Activated naive CD4-positive, alpha-beta T cell treated with anti-CD3 and anti-CD28 coated beads for 36 hours (primary cell): ENCODE measurements at regions not wholly inside any gene's neighbourhood (a gene's known extent, or its start where the extent isn't known, plus 50 kb on each side); places are given as distances from the start of the nearest gene placed in this dataset.
"Not testable (repeated sequence)": the region's sequence is repeated elsewhere in the genome, so short reads cannot be mapped to it uniquely, and the experiment has no call there.

Experiments
- CTCF ChIA-PET: fragments of 350-600 bp; sonication (Branson Sonifier 250); formaldehyde crosslinking; loops from one replicate; lab custom pipeline; 2021; ENCODE audit warnings: antibody characterized with exemption; lab: Charles Lee
- DNase-seq: peaks from one replicate; pipeline ENCODE4 v3.0.0-alpha.2; 2020
- H3K27ac Mint-ChIP-seq: one replicate; pipeline ENCODE4 v1.8.0; 2021; ENCODE audit warnings: mild to moderate bottlenecking, mixed read lengths
- H3K27me3 Mint-ChIP-seq: one replicate; pipeline ENCODE4 v1.8.0; 2021; ENCODE audit warnings: low read depth, mixed read lengths
- H3K36me3 Mint-ChIP-seq: one replicate; pipeline ENCODE4 v1.8.0; 2021; ENCODE audit warnings: low read depth, mixed read lengths
- H3K4me1 Mint-ChIP-seq: one replicate; pipeline ENCODE4 v1.8.0; 2021; ENCODE audit warnings: low read depth, mixed read lengths
- H3K4me3 Mint-ChIP-seq: one replicate; pipeline ENCODE4 v1.8.0; 2021; ENCODE audit warnings: mild to moderate bottlenecking, moderate library complexity, mixed read lengths
- H3K9me3 Mint-ChIP-seq: one replicate; pipeline ENCODE4 v1.8.0; 2021; ENCODE audit warnings: mixed read lengths
- intact Hi-C: fragments of 100-400 bp; cut with micrococcal nuclease; formaldehyde crosslinking; loops from one replicate; pipeline ENCODE4 v1.15.1; 2023

- Mint-ChIP-seq H3K27me3 (no peaks in the 10 kb centered on the region), H3K4me1 (peaks cover 6% of the 10 kb centered on the region), H3K9me3 (no peaks in the 10 kb centered on the region), H3K36me3 (peaks cover 15% of the 10 kb centered on the region), H3K4me3 (no peak overlapping the region), H3K27ac (no peak overlapping the region)
- DNase-seq = no peak
- intact Hi-C loops = no loop called here
- CTCF ChIA-PET = no interaction called here
Observed at GRCh38 chr6:34646714-34647113, 49.9 kb downstream of the ILRUN start.

- Mint-ChIP-seq H3K27ac (no peak overlapping the region), H3K36me3 (peaks cover 15% of the 10 kb centered on the region), H3K27me3 (no peaks in the 10 kb centered on the region), H3K4me1 (peaks cover 4% of the 10 kb centered on the region), H3K9me3 (no peaks in the 10 kb centered on the region), H3K4me3 (no peak overlapping the region)
- CTCF ChIA-PET = no interaction called here
- no peak for DNase-seq
- intact Hi-C loops = no loop called here
Observed at GRCh38 chr6:34645627-34646026, 50.9 kb downstream of the ILRUN start.

DNA sequence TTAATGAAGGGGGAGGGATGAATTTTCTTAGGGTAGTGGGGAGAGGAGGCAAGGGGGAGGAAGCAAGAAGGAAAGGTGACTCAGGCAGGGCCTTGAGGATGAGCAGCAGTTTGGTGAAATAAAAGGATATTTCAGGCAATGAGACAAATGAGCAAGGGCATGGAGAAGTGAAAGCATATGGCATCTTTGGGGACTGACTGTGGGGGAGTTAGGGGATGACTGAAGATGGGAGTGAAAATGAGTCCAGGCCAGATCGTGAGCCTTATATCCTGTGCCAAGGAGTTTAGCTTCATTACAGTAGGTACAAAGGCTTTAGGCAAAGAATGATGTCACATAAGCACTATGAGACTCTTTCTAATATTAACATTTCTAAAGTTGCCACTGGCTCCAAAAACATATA is 51.9 kb downstream of the ILRUN start:
- no peak overlapping the region for H3K27ac Mint-ChIP-seq
- H3K27me3 Mint-ChIP-seq = no peaks in the 10 kb centered on the region
- H3K4me3 Mint-ChIP-seq = no peak overlapping the region
- peaks cover 17% of the 10 kb centered on the region for H3K36me3 Mint-ChIP-seq
- peaks cover 5% of the 10 kb centered on the region for H3K4me1 Mint-ChIP-seq
- intact Hi-C loops = no loop called here
- CTCF ChIA-PET = interaction anchor here (0.9 kb wide), 1 partner anchor 708 kb away, joined by 3 read pairs; no protein-coding TSS in a partner anchor
- no peaks in the 10 kb centered on the region for H3K9me3 Mint-ChIP-seq
- DNase-seq = no peak

DNA sequence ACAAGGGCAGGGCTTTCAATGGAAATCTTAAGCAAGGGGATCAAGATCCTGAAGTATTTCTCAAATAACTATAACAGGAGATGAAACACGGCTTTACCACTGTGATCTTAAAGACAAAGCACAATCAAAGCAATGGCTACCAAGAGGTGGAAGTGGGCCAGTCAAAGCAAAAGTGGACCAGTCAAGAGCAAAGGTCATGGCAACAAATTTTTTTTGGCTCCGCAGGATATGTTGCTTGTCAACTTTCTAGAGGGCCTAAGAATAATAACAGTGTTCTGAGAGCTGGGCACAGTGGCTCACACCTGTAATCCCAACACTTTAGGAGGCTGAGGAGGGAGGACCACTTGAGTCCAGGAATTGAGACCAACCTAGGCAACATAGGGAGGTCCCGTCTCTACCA is 54.1 kb downstream of the ILRUN start:
- CTCF ChIA-PET = no interaction called here
- no peak overlapping the region for H3K4me3 Mint-ChIP-seq
- H3K9me3 Mint-ChIP-seq = no peaks in the 10 kb centered on the region
- peaks cover 17% of the 10 kb centered on the region for H3K36me3 Mint-ChIP-seq
- intact Hi-C loops = no loop called here
- H3K27ac Mint-ChIP-seq = no peak overlapping the region
- H3K27me3 Mint-ChIP-seq = no peaks in the 10 kb centered on the region
- peaks cover 11% of the 10 kb centered on the region for H3K4me1 Mint-ChIP-seq
- no peak for DNase-seq

DNA sequence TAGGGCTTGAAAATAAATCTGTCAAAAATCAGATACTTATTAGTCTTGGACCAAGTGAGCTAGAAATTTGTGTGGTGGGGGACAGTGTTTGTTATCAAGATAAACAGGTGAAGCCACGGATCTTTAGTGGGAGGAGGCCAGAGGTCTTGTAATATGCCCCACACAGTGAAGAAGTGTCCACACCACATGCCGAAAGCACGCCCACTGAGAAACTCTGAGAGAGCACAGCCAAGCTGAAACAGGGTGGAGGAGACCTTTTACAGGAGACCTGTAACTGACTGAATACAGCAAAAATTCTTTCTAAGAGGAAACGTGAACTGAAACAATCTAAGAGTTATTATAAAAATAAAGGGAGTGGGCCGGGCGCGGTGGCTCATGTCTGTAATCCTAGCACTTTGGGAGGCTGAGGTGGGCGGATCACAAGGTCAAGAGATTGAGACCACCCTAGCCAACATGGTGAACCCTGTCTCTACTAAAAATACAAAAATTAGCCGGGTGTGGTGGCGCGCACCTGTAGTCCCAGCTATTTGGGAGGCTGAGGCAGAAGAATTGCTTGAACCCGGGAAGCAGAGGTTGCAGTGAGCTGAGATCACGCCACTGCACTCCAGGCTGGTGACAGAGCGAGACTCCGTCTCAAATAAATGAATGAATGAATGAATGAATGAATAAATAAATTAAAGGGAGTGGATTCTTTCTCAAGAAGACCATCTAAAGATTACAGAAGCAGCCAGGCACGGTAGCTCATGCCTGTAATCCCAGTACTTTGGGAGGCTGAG is 56.3 kb downstream of the ILRUN start:
- H3K36me3 Mint-ChIP-seq, H3K27me3 Mint-ChIP-seq, H3K27ac Mint-ChIP-seq, H3K4me1 Mint-ChIP-seq, H3K4me3 Mint-ChIP-seq, intact Hi-C loops, DNase-seq, H3K9me3 Mint-ChIP-seq: not testable (repeated sequence)
- CTCF ChIA-PET = interaction anchor here (0.6 to 1.0 kb wide), 2 partner anchors 31 to 36 kb away, joined by 3 to 4 read pairs; no protein-coding TSS in a partner anchor

GRCh38 chr6:34638834-34639736 is 57.5 kb downstream of the ILRUN start:
- no peak for DNase-seq
- CTCF ChIA-PET = interaction anchor here (0.6 kb wide), 1 partner anchor 48 kb away, joined by 3 read pairs; no protein-coding TSS in a partner anchor
- intact Hi-C loops = no loop called here
- no peak overlapping the region for H3K27ac Mint-ChIP-seq
- H3K4me1 Mint-ChIP-seq = peaks cover 7% of the 10 kb centered on the region
- peaks cover 3% of the 10 kb centered on the region for H3K36me3 Mint-ChIP-seq
- no peaks in the 10 kb centered on the region for H3K9me3 Mint-ChIP-seq
- no peaks in the 10 kb centered on the region for H3K27me3 Mint-ChIP-seq
- H3K4me3 Mint-ChIP-seq = no peak overlapping the region

DNA sequence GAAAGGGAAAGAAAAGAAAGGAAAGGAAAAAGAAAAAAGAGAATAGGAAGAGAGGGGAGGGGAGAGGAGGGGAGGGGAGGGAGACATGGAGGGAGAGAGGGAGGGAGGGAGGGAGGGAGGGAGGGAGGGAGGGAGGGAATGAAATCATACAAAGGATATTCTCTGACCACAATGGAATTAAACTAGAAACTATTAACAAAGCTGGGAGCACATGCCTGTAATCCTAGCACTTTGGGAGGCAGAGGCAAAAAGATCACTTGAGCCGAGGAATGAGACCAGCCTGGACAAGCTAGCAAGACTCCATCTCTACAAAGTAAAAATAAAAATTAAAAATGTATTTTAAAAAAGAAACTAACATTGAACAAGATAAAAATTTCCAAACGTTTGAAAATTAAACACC is 62.8 kb downstream of the ILRUN start:
- H3K27me3 Mint-ChIP-seq = no peaks in the 10 kb centered on the region
- no peak overlapping the region for H3K4me3 Mint-ChIP-seq
- intact Hi-C loops = no loop called here
- CTCF ChIA-PET = no interaction called here
- no peaks in the 10 kb centered on the region for H3K9me3 Mint-ChIP-seq
- no peak for DNase-seq
- H3K27ac Mint-ChIP-seq = no peak overlapping the region
- H3K4me1 Mint-ChIP-seq = peaks cover 11% of the 10 kb centered on the region
- peaks cover 6% of the 10 kb centered on the region for H3K36me3 Mint-ChIP-seq

DNA sequence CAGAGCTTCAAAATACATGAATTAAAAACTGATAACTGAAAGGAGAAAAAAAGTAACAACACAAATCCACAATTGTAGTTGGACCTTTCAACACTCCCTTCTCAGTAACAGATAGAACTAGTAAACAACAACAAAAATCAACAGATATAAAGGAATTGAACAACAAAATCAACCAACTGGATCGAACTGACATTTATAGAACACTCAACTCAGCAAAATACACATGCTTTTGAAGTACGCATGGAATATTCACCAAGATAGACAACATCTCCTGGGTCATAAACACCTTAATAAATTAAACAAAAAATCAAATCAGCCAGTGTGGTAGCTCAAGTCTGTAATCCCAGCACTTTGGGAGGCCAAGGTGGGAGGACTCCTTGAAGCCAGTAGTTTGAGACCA is 63.3 kb downstream of the ILRUN start:
- intact Hi-C loops = no loop called here
- no peak overlapping the region for H3K4me3 Mint-ChIP-seq

GRCh38 chr6:34630040-34630439 is 66.5 kb downstream of the ILRUN start:
- CTCF ChIA-PET = interaction anchor here (1.0 kb wide), 1 partner anchor 171 kb away, joined by 3 read pairs; no protein-coding TSS in a partner anchor
- no peaks in the 10 kb centered on the region for H3K9me3 Mint-ChIP-seq
- peaks cover 6% of the 10 kb centered on the region for H3K36me3 Mint-ChIP-seq
- H3K27ac Mint-ChIP-seq = no peak overlapping the region
- peaks cover 11% of the 10 kb centered on the region for H3K4me1 Mint-ChIP-seq
- no peak for DNase-seq
- H3K4me3 Mint-ChIP-seq = no peak overlapping the region
- H3K27me3 Mint-ChIP-seq = no peaks in the 10 kb centered on the region
- intact Hi-C loops = no loop called here

More for the DNA sequence above, 63.3 kb downstream of the ILRUN start:
- Mint-ChIP-seq H3K9me3 (no peaks in the 10 kb centered on the region), H3K36me3 (peaks cover 6% of the 10 kb centered on the region), H3K4me1 (peaks cover 11% of the 10 kb centered on the region), H3K27ac (no peak overlapping the region), H3K27me3 (no peaks in the 10 kb centered on the region)
- CTCF ChIA-PET = no interaction called here
- DNase-seq = no peak

DNA sequence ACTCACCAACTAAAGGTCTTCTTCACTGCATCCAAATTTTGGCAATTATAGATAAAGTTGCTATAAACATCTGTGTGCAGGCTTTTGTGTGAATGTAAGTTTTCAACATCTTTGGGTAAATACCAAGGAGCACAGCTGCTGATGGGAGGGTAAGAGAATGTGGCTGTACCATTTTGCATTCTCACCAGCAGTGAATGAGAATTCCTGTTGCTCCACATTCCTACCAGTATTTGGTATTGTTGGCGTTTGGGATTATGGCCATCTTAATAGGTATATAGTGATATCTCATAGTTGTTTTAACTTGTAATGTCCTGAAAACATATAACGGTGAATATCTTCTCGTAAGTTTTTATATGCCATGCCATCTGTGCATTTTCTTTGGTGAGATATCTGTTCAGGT is 69.3 kb downstream of the ILRUN start:
- no peak overlapping the region for H3K27ac Mint-ChIP-seq
- no peaks in the 10 kb centered on the region for H3K9me3 Mint-ChIP-seq
- peaks cover 5% of the 10 kb centered on the region for H3K36me3 Mint-ChIP-seq
- no peak overlapping the region for H3K4me3 Mint-ChIP-seq
- CTCF ChIA-PET = no interaction called here
- peaks cover 11% of the 10 kb centered on the region for H3K4me1 Mint-ChIP-seq
- H3K27me3 Mint-ChIP-seq = no peaks in the 10 kb centered on the region
- intact Hi-C loops = no loop called here
- no peak for DNase-seq

DNA sequence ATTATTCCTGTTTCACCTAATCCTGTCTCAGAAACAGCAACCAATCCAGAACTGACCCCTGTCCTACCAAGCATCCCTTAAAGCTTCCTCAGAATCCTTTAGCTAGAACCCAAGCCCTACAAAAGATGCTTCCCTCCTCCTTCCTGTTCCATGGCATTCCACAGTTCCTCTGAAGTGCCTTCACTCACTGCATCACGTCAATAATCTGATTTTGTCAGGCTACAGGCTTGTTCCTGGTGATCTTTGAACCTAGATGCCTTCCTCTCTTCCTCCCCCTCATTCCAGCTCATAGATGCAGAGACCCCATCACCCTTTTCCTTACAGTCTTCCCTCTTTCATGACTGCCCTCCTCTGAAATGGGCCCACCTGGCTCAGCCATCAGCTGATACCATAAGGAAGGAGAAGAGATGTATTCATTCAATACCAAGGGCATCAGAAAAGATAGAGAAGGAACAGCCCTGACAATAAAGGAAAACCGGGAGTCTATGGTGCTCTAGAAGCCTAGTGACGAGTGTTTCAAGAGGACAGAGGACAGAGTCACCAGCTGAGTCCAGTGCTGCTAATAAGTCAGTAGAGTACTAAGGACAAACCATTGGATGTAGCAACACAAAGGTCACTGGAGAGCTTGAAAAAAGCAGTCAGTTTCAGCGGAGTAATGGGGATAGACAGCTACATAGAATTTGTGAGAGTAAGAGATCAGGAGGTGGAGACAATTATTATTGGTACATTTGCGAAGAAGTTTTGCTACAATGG is 62.5 kb upstream of the SPDEF start:
- H3K36me3 Mint-ChIP-seq = peaks cover 4% of the 10 kb centered on the region
- H3K4me3 Mint-ChIP-seq = no peak overlapping the region
- H3K9me3 Mint-ChIP-seq = no peaks in the 10 kb centered on the region
- no peak overlapping the region for H3K27ac Mint-ChIP-seq
- no peaks in the 10 kb centered on the region for H3K27me3 Mint-ChIP-seq
- CTCF ChIA-PET = interaction anchor here (0.6 to 1.7 kb wide), 4 partner anchors 10 to 369 kb away, joined by 3 to 8 read pairs (median 4); no protein-coding TSS in a partner anchor
- DNase-seq = no peak
- peaks cover 2% of the 10 kb centered on the region for H3K4me1 Mint-ChIP-seq
- intact Hi-C loops = no loop called here

- no peaks in the 10 kb centered on the region for H3K27me3 Mint-ChIP-seq
- H3K9me3 Mint-ChIP-seq = no peaks in the 10 kb centered on the region
- H3K4me3 Mint-ChIP-seq = no peak overlapping the region
- CTCF ChIA-PET = no interaction called here
- intact Hi-C loops = no loop called here
- peaks cover 2% of the 10 kb centered on the region for H3K4me1 Mint-ChIP-seq
- no peak for DNase-seq
- no peak overlapping the region for H3K27ac Mint-ChIP-seq
- peaks cover 4% of the 10 kb centered on the region for H3K36me3 Mint-ChIP-seq
Observed at GRCh38 chr6:34617231-34617630, 61.1 kb upstream of the SPDEF start.
